K562 (cell line): ENCODE measurements at regions not wholly inside any gene's neighbourhood (a gene's known extent, or its start where the extent isn't known, plus 50 kb on each side); places are given as distances from the start of the nearest gene placed in this dataset.

Experiments used
- ATAC-seq: fragments of 200-7000 bp; cut with Tn5 transposase; 3 replicates; pipeline ENCODE4 v1.9.1; 2020; ENCODE audit warnings: moderate library complexity
- BruUV-seq: library from RNA; stranded (reverse); fragments of 400-500 nt; replicated peaks from 2 replicates; lab custom pipeline; 2021; lab: Mats Ljungman, UMichigan
- CTCF ChIA-PET: fragments of 300-600 bp; formaldehyde crosslinking; extraction: SDS; loops from one replicate; lab custom pipeline; 2021; ENCODE audit warnings: low intra/inter-chr PET ratio; lab: Yijun Ruan, JAX
- POLR2A ChIA-PET: fragments of 300-600, 350-650 bp; sonication (Branson Sonifier 250); formaldehyde crosslinking; extraction: SDS; loops from one replicate; lab custom pipeline; 2021; ENCODE audit warnings: antibody characterized with exemption, inconsistent platforms; lab: Yijun Ruan, JAX
- DNase-seq, 4 experiments: peaks; one replicate each; pipeline versions ENCODE4 v3.0.0 to v3.0.0-alpha.2; 2011 to 2018; ENCODE audit warnings: low spot score in 3 of 4, mixed read lengths in 3 of 4; ENCODE audit errors: extremely low read depth in 1 of 4
- FAIRE-seq: peaks from 2 replicates; lab custom pipeline; 2011; peaks lifted over from hg19 to GRCh38; lab: Jason Lieb, UNC
- H2AFZ ChIP-seq: 2 replicates; pipeline ENCODE4 v1.6.0; 2011; ENCODE audit warnings: low read depth, low read length, control low read depth, inconsistent platforms
- H3K27ac ChIP-seq: fragments of 200-600 bp; 3 replicates; pipeline ENCODE4 v1.8.0; 2011; ENCODE audit warnings: low read depth, mild to moderate bottlenecking, control low read depth, inconsistent platforms, low read length, moderate library complexity, mixed read lengths; ENCODE audit errors: extremely low read depth
- H3K27me3 ChIP-seq, 2 experiments: fragments of 300-600 bp in 1 of 2; 2 replicates in 1 of 2; 3 replicates in 1 of 2; pipeline versions ENCODE4 v1.6.0 to v1.8.0; 2011; ENCODE audit warnings: inconsistent platforms in 2 of 2, low read length in 2 of 2, mild to moderate bottlenecking in 1 of 2, mixed read lengths in 1 of 2, moderate library complexity in 1 of 2; ENCODE audit not compliant: control insufficient read depth in 2 of 2, insufficient read depth in 2 of 2
- H3K36me3 ChIP-seq: fragments of 300-600 bp; 3 replicates; pipeline ENCODE4 v1.8.0; 2011; ENCODE audit warnings: mild to moderate bottlenecking, low read length, inconsistent platforms; ENCODE audit not compliant: control insufficient read depth, insufficient read depth
- H3K4me1 ChIP-seq, 2 experiments: fragments of 200-600 bp in 1 of 2; replicated peaks in 1 of 2; 2 replicates in 1 of 2; 3 replicates in 1 of 2; pipeline versions ENCODE4 v1.5.1 to v1.8.0; 2011; ENCODE audit warnings: inconsistent platforms in 2 of 2, low read length in 2 of 2, mild to moderate bottlenecking in 1 of 2, mixed read lengths in 1 of 2, moderate library complexity in 1 of 2; ENCODE audit not compliant: control insufficient read depth in 2 of 2, insufficient read depth in 2 of 2
- H3K4me2 ChIP-seq: 2 replicates; pipeline ENCODE4 v1.6.1; 2011; ENCODE audit warnings: low read length, control low read depth, inconsistent platforms, mixed read lengths; ENCODE audit not compliant: insufficient read depth
- H3K4me3 ChIP-seq: fragments of 200-600 bp; sonication (generic), shearing (Covaris generic); 2 replicates; pipeline ENCODE4 v1.5.1; 2016; ENCODE audit warnings: control low read depth, inconsistent platforms
- H3K79me2 ChIP-seq: fragments of 200-600 bp; 3 replicates; pipeline ENCODE4 v1.8.0; 2011; ENCODE audit warnings: low read length, inconsistent platforms; ENCODE audit not compliant: control insufficient read depth, insufficient read depth
- H3K9ac ChIP-seq, 2 experiments: 2 replicates each; pipeline versions ENCODE4 v1.6.0 to v1.6.1; 2011; ENCODE audit warnings: low read depth in 2 of 2, low read length in 2 of 2, control low read depth in 1 of 2, inconsistent platforms in 1 of 2, mild to moderate bottlenecking in 1 of 2, mixed read lengths in 1 of 2; ENCODE audit not compliant: insufficient read depth in 1 of 2
- H3K9me1 ChIP-seq: one replicate; pipeline ENCODE4 v1.6.0; 2011; ENCODE audit warnings: inconsistent platforms, mild to moderate bottlenecking, low read length, moderate library complexity; ENCODE audit not compliant: control insufficient read depth, insufficient read depth
- H3K9me3 ChIP-seq: replicated peaks from 2 replicates; pipeline ENCODE4 v1.5.1; 2011; ENCODE audit warnings: low read depth, low read length, inconsistent platforms; ENCODE audit not compliant: control insufficient read depth, insufficient read depth
- H4K20me1 ChIP-seq: replicated peaks from 2 replicates; pipeline ENCODE4 v1.6.1; 2011; ENCODE audit warnings: low read length, inconsistent platforms, mixed read lengths; ENCODE audit not compliant: control insufficient read depth, insufficient read depth
- CBX1 ChIP-seq: sonication (generic); IDR thresholded peaks from 2 replicates; pipeline ENCODE4 v1.6.1; 2016; ENCODE audit warnings: antibody characterized with exemption, low read depth, mild to moderate bottlenecking
- LCOR ChIP-seq: sonication (generic); formaldehyde crosslinking; IDR thresholded peaks from 2 replicates; pipeline ENCODE4 v1.8.0; 2022; ENCODE audit warnings: mild to moderate bottlenecking, missing genetic modification reagents
- SRSF1 ChIP-seq: fragments of 200-400 bp; formaldehyde crosslinking; IDR thresholded peaks from 2 replicates; pipeline ENCODE4 v1.6.1; 2017; ENCODE audit warnings: mild to moderate bottlenecking, low read depth, low read length, moderate library complexity
- ZFX ChIP-seq: sonication (generic); formaldehyde crosslinking; IDR thresholded peaks from 2 replicates; pipeline ENCODE4 v1.8.0; 2022; ENCODE audit warnings: mild to moderate bottlenecking, missing genetic modification reagents, moderate library complexity
- ZNF717 ChIP-seq: fragments of 250-450 bp; sonication (Bioruptor Pico); IDR thresholded peaks from 2 replicates; pipeline ENCODE4 v1.5.0; 2021
- WGBS: fragments of 100-300 bp; shearing (Covaris generic); methylation state at CpG from one replicate; pipeline ENCODE4 v1.1.6; 2016; ENCODE audit warnings: low coverage, mixed read lengths; ENCODE audit not compliant: insufficient coverage; ENCODE audit errors: missing lambda C conversion rate; 5-methylcytosine and 5-hydroxymethylcytosine counted together
- in situ Hi-C: fragments of 300-500 bp; cut with MboI; formaldehyde crosslinking; loops from 4 replicates; pipeline ENCODE4 v1.15.0; 2018; ENCODE audit warnings: inconsistent platforms, mixed read lengths
- intact Hi-C: fragments of 100-400 bp; cut with micrococcal nuclease; formaldehyde crosslinking; loops from 2 replicates; pipeline ENCODE4 v1.14.2; 2022
- TF ChIP-seq, protein P1 (sequence below): fragments of 250-450 bp; sonication (Bioruptor Pico); IDR thresholded peaks from 2 replicates; pipeline ENCODE4 v1.9.0; 2021; ENCODE audit warnings: mild to moderate bottlenecking

DNA sequence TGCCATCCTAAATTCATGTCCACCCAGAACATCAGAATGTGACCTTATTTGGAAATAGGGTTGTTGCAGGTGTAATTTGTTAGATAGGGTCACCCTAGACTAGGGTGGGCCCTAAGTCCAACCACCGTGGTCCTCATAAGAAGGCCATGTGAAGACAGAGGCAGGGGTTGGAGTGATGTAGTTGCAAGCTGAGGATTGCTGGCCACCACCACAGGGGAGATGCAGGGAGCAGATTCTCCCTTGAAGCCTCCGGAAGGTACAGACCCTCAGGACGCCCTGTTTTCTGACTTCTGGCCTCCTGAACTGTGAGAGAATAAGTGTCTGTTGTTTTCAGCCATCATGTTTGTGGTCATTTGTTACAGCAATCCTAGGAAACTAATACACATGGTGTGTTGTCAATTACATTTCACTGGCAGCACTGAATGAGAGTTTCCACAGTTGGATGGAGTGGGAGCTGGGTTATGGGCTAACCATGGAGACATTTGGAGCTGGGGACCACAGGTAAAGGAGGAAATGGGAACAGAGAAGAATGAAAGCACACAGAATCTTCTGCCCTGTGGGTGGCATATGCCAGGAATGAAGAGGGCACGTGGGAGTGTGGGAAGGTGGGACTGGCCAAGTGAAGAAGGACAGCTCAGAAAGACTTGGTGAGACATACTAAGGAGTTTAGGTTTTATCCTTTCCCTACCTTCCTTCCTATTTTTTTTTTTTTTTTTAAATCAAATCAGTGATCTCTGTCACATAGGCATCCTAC lies 266.0 kb downstream of the MYCN start (continued):
- no peak for TF ChIP-seq SRSF1
- TF ChIP-seq LCOR (CRISPR knock-in tag) = no peak

DNA sequence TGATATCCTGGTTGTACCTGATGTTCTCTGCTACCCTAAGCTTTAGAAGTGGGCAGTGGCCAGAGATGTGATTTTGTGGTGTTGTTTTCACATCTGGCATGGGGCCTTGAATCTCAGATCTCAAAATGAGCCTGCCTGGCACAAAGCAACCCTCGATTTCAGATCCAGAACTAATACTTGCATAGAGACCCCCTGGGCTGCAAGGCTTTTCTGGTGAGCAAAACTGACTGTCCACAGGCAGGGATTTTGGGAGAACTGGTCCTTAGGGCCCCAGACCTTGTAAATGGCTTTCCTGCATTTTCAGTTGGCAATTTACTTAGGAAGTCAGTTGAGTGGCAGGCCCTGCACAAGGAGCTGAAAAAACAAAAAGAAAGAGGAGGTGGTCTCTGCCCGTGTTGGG lies 265.3 kb downstream of the MYCN start:
- POLR2A ChIA-PET = no interaction called here
- Histone ChIP-seq H2AFZ (no peak overlapping the region), H3K9ac (no peak overlapping the region), H3K4me2 (no peak overlapping the region), H3K9me3 (no peaks in the 10 kb centered on the region), H3K27me3 (0 out of 5 replicates have a peak, but pooled peaks cover 0 to 9% of the 10 kb centered on the region in 2 experiments), H3K4me1 (no peaks in the 10 kb centered on the region), H3K4me3 (no peak overlapping the region), H3K9me1 (no peaks in the 10 kb centered on the region), H3K36me3 (no peaks in the 10 kb centered on the region), H3K79me2 (no peaks in the 10 kb centered on the region), H3K27ac (no peak overlapping the region), H4K20me1 (no peaks in the 10 kb centered on the region)
- CTCF ChIA-PET = no interaction called here
- TF ChIP-seq, protein P1, sequence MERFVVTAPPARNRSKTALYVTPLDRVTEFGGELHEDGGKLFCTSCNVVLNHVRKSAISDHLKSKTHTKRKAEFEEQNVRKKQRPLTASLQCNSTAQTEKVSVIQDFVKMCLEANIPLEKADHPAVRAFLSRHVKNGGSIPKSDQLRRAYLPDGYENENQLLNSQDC (CRISPR knock-in tag) = no peak
- TF ChIP-seq ZNF717 (CRISPR knock-in tag) (no peak), CBX1 (no peak), ZFX (no peak)
- FAIRE-seq (no peak), DNase-seq (no peak), ATAC-seq (no peak)
- 0% methylated on average over 2 of the region's 2 CpGs for WGBS
- no TSS peak for BruUV-seq
- intact Hi-C loops = no loop called here
- in situ Hi-C loops = no loop called here
